HL-60/S4 (cell line): ENCODE measurements at regions not wholly inside any gene's neighbourhood (a gene's known extent, or its start where the extent isn't known, plus 50 kb on each side); places are given as distances from the start of the nearest gene placed in this dataset.

ENCODE experiments used
- in situ Hi-C: fragments of 300-500 bp; cut with MboI; formaldehyde crosslinking; loops from 2 replicates; pipeline ENCODE4 v1.14.3; 2022; ENCODE audit warnings: low sequenced_read_pairs

GRCh38 chr22:25365491-25366261 lies 146.2 kb downstream of the CRYBB2 start:
- in situ Hi-C loops = no loop called here

GRCh38 chr22:25366408-25366807 lies 147.0 kb downstream of the CRYBB2 start:
- in situ Hi-C loops = no loop called here

- in situ Hi-C loops = no loop called here
Measured at GRCh38 chr22:25366876-25367466, 147.5 kb downstream of the CRYBB2 start.

GRCh38 chr22:25367756-25368155 lies 148.3 kb downstream of the CRYBB2 start:
- in situ Hi-C loops = no loop called here

- in situ Hi-C loops = no loop called here
Measured at GRCh38 chr22:25368271-25368670, 148.8 kb downstream of the CRYBB2 start.

- in situ Hi-C loops = no loop called here
Measured at GRCh38 chr22:25369041-25369440, 149.6 kb downstream of the CRYBB2 start.

GRCh38 chr22:25370322-25370721 lies 150.9 kb downstream of the CRYBB2 start:
- in situ Hi-C loops = no loop called here

GRCh38 chr22:25372000-25372595 lies 152.7 kb downstream of the CRYBB2 start:
- in situ Hi-C loops = no loop called here

- in situ Hi-C loops = no loop called here
Measured at GRCh38 chr22:25373961-25374360, 154.5 kb downstream of the CRYBB2 start.

GRCh38 chr22:25374869-25375268 lies 155.4 kb downstream of the CRYBB2 start:
- in situ Hi-C loops = no loop called here

- in situ Hi-C loops = no loop called here
Measured at GRCh38 chr22:25375683-25376082, 156.2 kb downstream of the CRYBB2 start.

- in situ Hi-C loops = no loop called here
Measured at GRCh38 chr22:25377699-25378098, 158.3 kb downstream of the CRYBB2 start.

GRCh38 chr22:25380122-25380747 lies 160.8 kb downstream of the CRYBB2 start:
- in situ Hi-C loops = no loop called here

GRCh38 chr22:25382762-25383161 lies 163.3 kb downstream of the CRYBB2 start:
- in situ Hi-C loops = no loop called here

GRCh38 chr22:25383278-25383820 lies 163.9 kb downstream of the CRYBB2 start:
- in situ Hi-C loops = no loop called here

- in situ Hi-C loops = no loop called here
Measured at GRCh38 chr22:25383892-25384291, 164.5 kb downstream of the CRYBB2 start.

- in situ Hi-C loops = no loop called here
Measured at GRCh38 chr22:25386538-25386884, 167.1 kb downstream of the CRYBB2 start.

- in situ Hi-C loops = no loop called here
Measured at GRCh38 chr22:25388415-25388814, 169.0 kb downstream of the CRYBB2 start.

- in situ Hi-C loops = no loop called here
Measured at GRCh38 chr22:25388866-25389540, 169.6 kb downstream of the CRYBB2 start.

- in situ Hi-C loops = no loop called here
Measured at GRCh38 chr22:25389541-25389919, 170.1 kb downstream of the CRYBB2 start.
